ENCODE measurements at regions not wholly inside any gene's neighbourhood (a gene's known extent, or its start where the extent isn't known, plus 50 kb on each side); places are given as distances from the start of the nearest gene placed in this dataset.

- TF ChIP-seq CTCF (IDR thresholded peaks at IDR 0.05; ENCODE audit: unreplicated experiment), result no peak
- H3K4me1 Mint-ChIP-seq (ENCODE audit: unreplicated experiment), result peaks cover 3% of the 10 kb centered on the region
- H3K9me3 Mint-ChIP-seq (ENCODE audit: unreplicated experiment), result no peaks in the 10 kb centered on the region
- H3K27ac Mint-ChIP-seq (ENCODE audit: unreplicated experiment), result no peak overlapping the region
- DNase-seq (ENCODE audit: low spot score), result no peak
- H3K27me3 Mint-ChIP-seq (ENCODE audit: unreplicated experiment), result peaks cover 2% of the 10 kb centered on the region
- H3K36me3 Mint-ChIP-seq (ENCODE audit: low read depth, unreplicated experiment), result no peaks in the 10 kb centered on the region
- no peak overlapping the region for H3K4me3 Mint-ChIP-seq (ENCODE audit: unreplicated experiment)
Measured at GRCh38 chr1:106925750-106926149, 130.7 kb upstream of the PRMT6 start.

- Mint-ChIP-seq H3K9me3 (ENCODE audit: unreplicated experiment) (no peaks in the 10 kb centered on the region), H3K27me3 (ENCODE audit: unreplicated experiment) (peaks cover 2% of the 10 kb centered on the region), H3K4me1 (ENCODE audit: unreplicated experiment) (peaks cover 3% of the 10 kb centered on the region), H3K4me3 (ENCODE audit: unreplicated experiment) (no peak overlapping the region), H3K36me3 (ENCODE audit: low read depth, unreplicated experiment) (no peaks in the 10 kb centered on the region), H3K27ac (ENCODE audit: unreplicated experiment) (no peak overlapping the region)
- DNase-seq (ENCODE audit: low spot score), result no peak
- TF ChIP-seq CTCF (IDR thresholded peaks at IDR 0.05; ENCODE audit: unreplicated experiment), result no peak
Measured at GRCh38 chr1:106926803-106927582, 129.5 kb upstream of the PRMT6 start.

GRCh38 chr1:106937104-106937503, 119.4 kb upstream of the PRMT6 start:
- Mint-ChIP-seq H3K27me3 (ENCODE audit: unreplicated experiment) (no peaks in the 10 kb centered on the region), H3K9me3 (ENCODE audit: unreplicated experiment) (no peaks in the 10 kb centered on the region), H3K36me3 (ENCODE audit: low read depth, unreplicated experiment) (no peaks in the 10 kb centered on the region), H3K4me1 (ENCODE audit: unreplicated experiment) (no peaks in the 10 kb centered on the region), H3K27ac (ENCODE audit: unreplicated experiment) (no peak overlapping the region), H3K4me3 (ENCODE audit: unreplicated experiment) (no peak overlapping the region)
- TF ChIP-seq CTCF (IDR thresholded peaks at IDR 0.05; ENCODE audit: unreplicated experiment), result no peak
- DNase-seq (ENCODE audit: low spot score), result no peak

GRCh38 chr1:106944721-106945120, 111.8 kb upstream of the PRMT6 start:
- H3K4me3 Mint-ChIP-seq (ENCODE audit: unreplicated experiment), result no peak overlapping the region
- H3K36me3 Mint-ChIP-seq (ENCODE audit: low read depth, unreplicated experiment), result no peaks in the 10 kb centered on the region
- no peak overlapping the region for H3K27ac Mint-ChIP-seq (ENCODE audit: unreplicated experiment)
- no peak for DNase-seq (ENCODE audit: low spot score)
- no peaks in the 10 kb centered on the region for H3K27me3 Mint-ChIP-seq (ENCODE audit: unreplicated experiment)
- H3K4me1 Mint-ChIP-seq (ENCODE audit: unreplicated experiment), result no peaks in the 10 kb centered on the region
- no peaks in the 10 kb centered on the region for H3K9me3 Mint-ChIP-seq (ENCODE audit: unreplicated experiment)
- no peak for TF ChIP-seq CTCF (IDR thresholded peaks at IDR 0.05; ENCODE audit: unreplicated experiment)

GRCh38 chr1:106952776-106953175, 103.7 kb upstream of the PRMT6 start:
- no peak overlapping the region for H3K27ac Mint-ChIP-seq (ENCODE audit: unreplicated experiment)
- peaks cover 3% of the 10 kb centered on the region for H3K4me1 Mint-ChIP-seq (ENCODE audit: unreplicated experiment)
- DNase-seq (ENCODE audit: low spot score), result no peak
- no peaks in the 10 kb centered on the region for H3K9me3 Mint-ChIP-seq (ENCODE audit: unreplicated experiment)
- H3K4me3 Mint-ChIP-seq (ENCODE audit: unreplicated experiment), result no peak overlapping the region
- H3K27me3 Mint-ChIP-seq (ENCODE audit: unreplicated experiment), result no peaks in the 10 kb centered on the region
- TF ChIP-seq CTCF (IDR thresholded peaks at IDR 0.05; ENCODE audit: unreplicated experiment), result no peak
- no peaks in the 10 kb centered on the region for H3K36me3 Mint-ChIP-seq (ENCODE audit: low read depth, unreplicated experiment)
